ENCODE measurements at regions not wholly inside any gene's neighbourhood (a gene's known extent, or its start where the extent isn't known, plus 50 kb on each side); places are given as distances from the start of the nearest gene placed in this dataset.

- no peak for DNase-seq
These were observed 653.4 kb downstream of the ANXA1 start for GRCh38 chr9:73805111-73805510.

- no peak for DNase-seq
These were observed 654.3 kb downstream of the ANXA1 start for GRCh38 chr9:73805853-73806458.

- no peak for DNase-seq
These were observed 655.2 kb downstream of the ANXA1 start for GRCh38 chr9:73806876-73807275.

GRCh38 chr9:73807952-73808351, 656.3 kb downstream of the ANXA1 start:
- no peak for DNase-seq

GRCh38 chr9:73810585-73811215, 659.0 kb downstream of the ANXA1 start:
- DNase-seq, result no peak

GRCh38 chr9:73813546-73813945, 661.9 kb downstream of the ANXA1 start:
- DNase-seq, result no peak

GRCh38 chr9:73816905-73817304, 665.2 kb downstream of the ANXA1 start:
- DNase-seq, result no peak

- no peak for DNase-seq
These were observed 672.5 kb upstream of the RORB start for GRCh38 chr9:73824671-73825070.

- DNase-seq, result no peak
These were observed 658.3 kb upstream of the RORB start for GRCh38 chr9:73838871-73839270.

- DNase-seq, result no peak
These were observed 657.7 kb upstream of the RORB start for GRCh38 chr9:73839471-73839870.

GRCh38 chr9:73841018-73841417, 656.1 kb upstream of the RORB start:
- no peak for DNase-seq

- no peak for DNase-seq
These were observed 653.0 kb upstream of the RORB start for GRCh38 chr9:73844135-73844534.

- no peak for DNase-seq
These were observed 651.6 kb upstream of the RORB start for GRCh38 chr9:73845539-73845938.

GRCh38 chr9:73845954-73846690, 651.0 kb upstream of the RORB start:
- no peak for DNase-seq

GRCh38 chr9:73847536-73847935, 649.6 kb upstream of the RORB start:
- DNase-seq, result no peak

GRCh38 chr9:73853549-73853948, 643.6 kb upstream of the RORB start:
- no peak for DNase-seq

GRCh38 chr9:73855206-73855605, 641.9 kb upstream of the RORB start:
- DNase-seq, result no peak

GRCh38 chr9:73863924-73864323, 633.2 kb upstream of the RORB start:
- no peak for DNase-seq

- DNase-seq, result no peak
These were observed 630.7 kb upstream of the RORB start for GRCh38 chr9:73866451-73866850.

GRCh38 chr9:73869264-73869663, 627.9 kb upstream of the RORB start:
- no peak for DNase-seq

- DNase-seq, result no peak
These were observed 625.5 kb upstream of the RORB start for GRCh38 chr9:73871636-73872035.

- DNase-seq, result no peak
These were observed 624.4 kb upstream of the RORB start for GRCh38 chr9:73872701-73873100.

- DNase-seq, result no peak
These were observed 617.0 kb upstream of the RORB start for GRCh38 chr9:73880101-73880500.

- DNase-seq, result no peak
These were observed 608.1 kb upstream of the RORB start for GRCh38 chr9:73889023-73889422.

Data from NCI-H2171 (cell line).